ENCODE measurements at regions not wholly inside any gene's neighbourhood (a gene's known extent, or its start where the extent isn't known, plus 50 kb on each side); places are given as distances from the start of the nearest gene placed in this dataset.

DNA sequence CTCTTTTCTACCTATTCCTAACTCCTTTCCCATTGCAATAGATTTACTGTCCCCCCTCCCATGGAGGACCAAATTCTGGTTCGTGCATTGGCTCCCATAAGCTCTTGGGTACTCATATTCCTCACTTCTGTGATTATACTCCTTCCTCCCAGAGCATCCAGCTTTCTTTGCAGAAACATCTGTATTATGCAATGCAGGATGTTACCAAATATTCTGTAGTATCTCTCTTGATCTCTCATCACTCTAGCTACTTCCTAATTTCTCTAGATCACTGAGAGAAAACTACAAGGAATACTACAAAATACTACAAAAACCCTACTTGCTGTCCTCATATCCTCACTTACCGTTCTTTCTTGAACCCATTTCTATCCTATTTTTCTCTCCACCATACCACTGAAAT lies 395.9 kb upstream of the HS3ST1 start:
- TF ChIP-seq NFATC3 (IDR thresholded peaks at IDR 0.05) (no peak), PTRF (tag; IDR thresholded peaks at IDR 0.05) (no peak), SPI1 (IDR thresholded peaks at IDR 0.05; ENCODE audit: borderline replicate concordance, low read depth, low read length) (no peak), MCM2 (IDR thresholded peaks at IDR 0.05; ENCODE audit: low read depth) (no peak), ZNF408 (CRISPR knock-in tag; IDR thresholded peaks at IDR 0.05; ENCODE audit: low read depth) (no peak), THRAP3 (IDR thresholded peaks at IDR 0.05; ENCODE audit: borderline replicate concordance) (no peak), BRD9 (IDR thresholded peaks at IDR 0.05; ENCODE audit: low read depth, partially characterized antibody) (no peak)
- H3K36me3 ChIP-seq (ENCODE audit: control insufficient read depth, insufficient read depth, low read length): no peaks in the 10 kb centered on the region
- no peak overlapping the region for H3K4me3 ChIP-seq
- ChIA-PET POLR2A (no interaction called here), CTCF (ENCODE audit: low intra/inter-chr PET ratio) (no interaction called here)
- in situ Hi-C loops (cut with MboI) (no loop called here), intact Hi-C loops (cut with micrococcal nuclease) (no loop called here)
- H4K20me1 ChIP-seq (replicated peaks; ENCODE audit: control insufficient read depth, insufficient read depth, low read length): no peaks in the 10 kb centered on the region
- no peak overlapping the region for H3K27ac ChIP-seq (ENCODE audit: extremely low read depth, low read depth, low read length)
- H3K4me1 ChIP-seq (replicated peaks in 1 of 2; ENCODE audit: control insufficient read depth in 2 of 2, insufficient read depth in 2 of 2, low read length in 2 of 2): no peaks in the 10 kb centered on the region
- no peaks in the 10 kb centered on the region for H3K9me1 ChIP-seq (ENCODE audit: control insufficient read depth, insufficient read depth, low read length)
- H3K9ac ChIP-seq (ENCODE audit: insufficient read depth in 1 of 2, low read depth in 2 of 2, low read length in 2 of 2): no peak overlapping the region
- no peak for FAIRE-seq
- no peaks in the 10 kb centered on the region for H3K27me3 ChIP-seq (ENCODE audit: control insufficient read depth in 2 of 2, insufficient read depth in 2 of 2, low read length in 2 of 2)
- no peak for DNase-seq (ENCODE audit: extremely low read depth in 1 of 4, low spot score in 3 of 4)
- ATAC-seq: no peak
- H3K9me3 ChIP-seq (replicated peaks; ENCODE audit: control insufficient read depth, insufficient read depth, low read depth, low read length): no peaks in the 10 kb centered on the region; the same call in 1 of the 2 replicates
- H2AFZ ChIP-seq (ENCODE audit: low read depth, low read length): no peak overlapping the region
- H3K79me2 ChIP-seq (ENCODE audit: control insufficient read depth, insufficient read depth, low read length): no peaks in the 10 kb centered on the region
- BruUV-seq (replicated peaks): no TSS peak
- H3K4me2 ChIP-seq (ENCODE audit: insufficient read depth, low read length): no peak overlapping the region
- whole genome bisulfite sequencing (ENCODE audit: insufficient coverage, low coverage, missing lambda C conversion rate): 0% methylated on average over 2 of the region's 2 CpGs

GRCh38 chr4:11821772-11822430 lies 393.2 kb upstream of the HS3ST1 start:
- no peaks in the 10 kb centered on the region for H3K4me1 ChIP-seq (replicated peaks in 1 of 2; ENCODE audit: control insufficient read depth in 2 of 2, insufficient read depth in 2 of 2, low read length in 2 of 2)
- H3K9me3 ChIP-seq (replicated peaks; ENCODE audit: control insufficient read depth, insufficient read depth, low read depth, low read length): no peaks in the 10 kb centered on the region; the same call in 1 of the 2 replicates
- ChIA-PET POLR2A (no interaction called here), CTCF (ENCODE audit: low intra/inter-chr PET ratio) (no interaction called here)
- ATAC-seq: no peak
- no peak overlapping the region for H2AFZ ChIP-seq (ENCODE audit: low read depth, low read length)
- WGBS (ENCODE audit: insufficient coverage, low coverage, missing lambda C conversion rate): 0% methylated on average over 2 of the region's 2 CpGs
- no peaks in the 10 kb centered on the region for H3K79me2 ChIP-seq (ENCODE audit: control insufficient read depth, insufficient read depth, low read length)
- H3K27ac ChIP-seq (ENCODE audit: extremely low read depth, low read depth, low read length): no peak overlapping the region
- no peak overlapping the region for H3K4me3 ChIP-seq
- no peak overlapping the region for H3K4me2 ChIP-seq (ENCODE audit: insufficient read depth, low read length)
- H3K27me3 ChIP-seq (ENCODE audit: control insufficient read depth in 2 of 2, insufficient read depth in 2 of 2, low read length in 2 of 2): no peaks in the 10 kb centered on the region
- no peaks in the 10 kb centered on the region for H4K20me1 ChIP-seq (replicated peaks; ENCODE audit: control insufficient read depth, insufficient read depth, low read length)
- no peak for FAIRE-seq
- intact Hi-C loops (cut with micrococcal nuclease): no loop called here
- DNase-seq (ENCODE audit: extremely low read depth in 1 of 4, low spot score in 3 of 4): no peak
- BruUV-seq (replicated peaks): no TSS peak
- no peaks in the 10 kb centered on the region for H3K9me1 ChIP-seq (ENCODE audit: control insufficient read depth, insufficient read depth, low read length)
- no peaks in the 10 kb centered on the region for H3K36me3 ChIP-seq (ENCODE audit: control insufficient read depth, insufficient read depth, low read length)
- in situ Hi-C loops (cut with MboI): no loop called here
- H3K9ac ChIP-seq (ENCODE audit: insufficient read depth in 1 of 2, low read depth in 2 of 2, low read length in 2 of 2): no peak overlapping the region
- TF ChIP-seq, protein P1, sequence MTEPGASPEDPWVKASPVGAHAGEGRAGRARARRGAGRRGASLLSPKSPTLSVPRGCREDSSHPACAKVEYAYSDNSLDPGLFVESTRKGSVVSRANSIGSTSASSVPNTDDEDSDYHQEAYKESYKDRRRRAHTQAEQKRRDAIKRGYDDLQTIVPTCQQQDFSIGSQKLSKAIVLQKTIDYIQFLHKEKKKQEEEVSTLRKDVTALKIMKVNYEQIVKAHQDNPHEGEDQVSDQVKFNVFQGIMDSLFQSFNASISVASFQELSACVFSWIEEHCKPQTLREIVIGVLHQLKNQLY (CRISPR knock-in tag; conservative IDR thresholded peaks at IDR 0.05): no peak
- TF ChIP-seq EWSR1 (IDR thresholded peaks at IDR 0.05; ENCODE audit: borderline replicate concordance, low read depth, partially characterized antibody) (no peak), TCF7 (IDR thresholded peaks at IDR 0.05; ENCODE audit: borderline replicate concordance) (no peak), PBX2 (CRISPR knock-in tag; IDR thresholded peaks at IDR 0.05; ENCODE audit: low read depth) (no peak), PBX2 (tag; conservative IDR thresholded peaks at IDR 0.05; ENCODE audit: low read depth) (no peak), HES1 (IDR thresholded peaks at IDR 0.05; ENCODE audit: low read depth) (no peak)

Data from K562 (cell line).